ENCODE measurements at regions not wholly inside any gene's neighbourhood (a gene's known extent, or its start where the extent isn't known, plus 50 kb on each side); places are given as distances from the start of the nearest gene placed in this dataset.

GRCh38 chr10:8214587-8214986, 160.1 kb downstream of the GATA3 start:
- 77 to 87% methylated on average over 4 of the region's 4 CpGs for WGBS, 2 donors
- no peaks in the 10 kb centered on the region for H3K4me1 ChIP-seq (ENCODE audit: control insufficient read depth in 2 of 2, insufficient read depth in 2 of 2, low read length in 1 of 2)
- H3K4me3 ChIP-seq (ENCODE audit: low read depth in 1 of 2, low read length in 2 of 2) = no peak overlapping the region
- no peaks in the 10 kb centered on the region for H3K27me3 ChIP-seq (ENCODE audit: control insufficient read depth in 1 of 2, insufficient read depth in 2 of 2, low read length in 2 of 2)
- no peaks in the 10 kb centered on the region for H3K36me3 ChIP-seq (ENCODE audit: control insufficient read depth in 2 of 2, insufficient read depth in 2 of 2, low read length in 1 of 2)
- no peak overlapping the region for H3K27ac ChIP-seq (ENCODE audit: low read depth in 2 of 2, low read length in 1 of 2)
- no peaks in the 10 kb centered on the region for H3K9me3 ChIP-seq (ENCODE audit: control insufficient read depth in 2 of 2, insufficient read depth in 1 of 2, low read depth in 1 of 2, low read length in 1 of 2)

- H3K36me3 ChIP-seq (ENCODE audit: control insufficient read depth in 2 of 2, insufficient read depth in 2 of 2, low read length in 1 of 2) = no peaks in the 10 kb centered on the region
- no peaks in the 10 kb centered on the region for H3K27me3 ChIP-seq (ENCODE audit: control insufficient read depth in 1 of 2, insufficient read depth in 2 of 2, low read length in 2 of 2)
- H3K4me1 ChIP-seq (ENCODE audit: control insufficient read depth in 2 of 2, insufficient read depth in 2 of 2, low read length in 1 of 2) = no peaks in the 10 kb centered on the region
- H3K27ac ChIP-seq (ENCODE audit: low read depth in 2 of 2, low read length in 1 of 2) = no peak overlapping the region
- H3K4me3 ChIP-seq (ENCODE audit: low read depth in 1 of 2, low read length in 2 of 2) = no peak overlapping the region
- H3K9me3 ChIP-seq (ENCODE audit: control insufficient read depth in 2 of 2, insufficient read depth in 1 of 2, low read depth in 1 of 2, low read length in 1 of 2) = no peaks in the 10 kb centered on the region
Observed at GRCh38 chr10:8216893-8217292, 162.4 kb downstream of the GATA3 start.

DNA sequence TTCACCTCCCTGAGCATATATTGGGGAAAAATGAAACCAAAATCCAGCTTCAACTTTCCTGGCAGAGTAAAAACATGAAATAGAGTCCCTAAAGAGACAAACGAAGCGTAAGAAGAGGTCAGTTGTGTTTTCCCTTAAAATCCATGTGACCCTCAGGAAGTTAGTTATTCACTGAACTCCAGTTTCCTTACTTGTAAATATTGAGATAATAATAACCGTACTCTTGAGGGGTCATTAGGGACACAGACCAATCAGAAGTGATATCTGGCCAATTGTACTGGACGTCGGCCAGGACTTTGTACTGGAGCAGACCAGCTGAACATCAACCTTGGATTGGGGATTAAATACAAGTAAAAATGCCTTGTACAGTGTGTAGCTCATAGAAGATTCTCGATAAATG, 167.0 kb downstream of the GATA3 start:
- Histone ChIP-seq H3K9me3 (ENCODE audit: control insufficient read depth in 2 of 2, insufficient read depth in 1 of 2, low read depth in 1 of 2, low read length in 1 of 2) (no peaks in the 10 kb centered on the region), H3K36me3 (ENCODE audit: control insufficient read depth in 2 of 2, insufficient read depth in 2 of 2, low read length in 1 of 2) (no peaks in the 10 kb centered on the region), H3K27me3 (ENCODE audit: control insufficient read depth in 1 of 2, insufficient read depth in 2 of 2, low read length in 2 of 2) (no peaks in the 10 kb centered on the region), H3K27ac (ENCODE audit: low read depth in 2 of 2, low read length in 1 of 2) (no peak overlapping the region), H3K4me1 (ENCODE audit: control insufficient read depth in 2 of 2, insufficient read depth in 2 of 2, low read length in 1 of 2) (no peaks in the 10 kb centered on the region), H3K4me3 (ENCODE audit: low read depth in 1 of 2, low read length in 2 of 2) (no peak overlapping the region)
- WGBS, 2 donors = 64 to 67% methylated on average over 6 of the region's 6 CpGs

DNA sequence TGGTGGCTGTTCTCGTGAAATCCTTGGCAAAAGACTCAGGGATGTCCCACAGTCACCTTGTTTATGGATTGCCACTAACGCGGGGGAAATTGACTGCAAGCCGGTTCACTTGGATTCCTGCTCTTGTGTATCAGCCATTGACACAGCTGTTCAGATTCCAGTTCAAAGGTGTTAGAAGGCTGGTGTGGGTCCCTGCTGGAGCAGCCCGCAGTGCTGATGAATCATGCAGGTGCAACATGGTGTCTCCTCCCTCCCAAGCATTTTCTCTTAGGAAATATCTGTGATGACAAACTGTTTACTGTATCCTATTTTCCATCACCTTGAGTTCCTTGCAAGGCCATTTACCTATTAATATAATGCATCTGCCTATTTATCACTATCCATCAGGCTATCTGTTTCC, 170.1 kb downstream of the GATA3 start:
- no peaks in the 10 kb centered on the region for H3K36me3 ChIP-seq (ENCODE audit: control insufficient read depth in 2 of 2, insufficient read depth in 2 of 2, low read length in 1 of 2)
- WGBS, 2 donors = 63 to 70% methylated on average over 5 of the region's 5 CpGs
- H3K4me3 ChIP-seq (ENCODE audit: low read depth in 1 of 2, low read length in 2 of 2) = no peak overlapping the region
- no peaks in the 10 kb centered on the region for H3K27me3 ChIP-seq (ENCODE audit: control insufficient read depth in 1 of 2, insufficient read depth in 2 of 2, low read length in 2 of 2)
- H3K4me1 ChIP-seq (ENCODE audit: control insufficient read depth in 2 of 2, insufficient read depth in 2 of 2, low read length in 1 of 2) = no peaks in the 10 kb centered on the region
- H3K27ac ChIP-seq (ENCODE audit: low read depth in 2 of 2, low read length in 1 of 2) = no peak overlapping the region
- no peaks in the 10 kb centered on the region for H3K9me3 ChIP-seq (ENCODE audit: control insufficient read depth in 2 of 2, insufficient read depth in 1 of 2, low read depth in 1 of 2, low read length in 1 of 2)

DNA sequence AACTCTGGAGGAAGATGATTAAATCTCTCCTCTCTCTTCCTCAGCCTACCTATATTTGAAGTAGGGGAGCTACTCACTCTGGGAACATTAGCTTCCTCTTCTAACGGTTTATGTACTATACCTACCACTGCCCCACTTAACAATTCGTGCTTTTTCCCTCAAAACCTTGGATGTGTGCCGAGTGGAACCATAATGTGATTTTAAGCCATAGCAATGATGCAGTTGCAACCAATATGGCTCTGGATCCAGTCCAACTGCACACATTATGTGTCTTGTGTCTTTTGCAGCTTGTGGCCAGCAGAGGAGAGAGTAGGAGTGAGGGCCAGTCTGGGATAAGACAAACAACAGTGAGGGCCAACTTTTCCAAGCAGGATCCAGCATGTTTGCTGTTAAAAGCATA, 170.7 kb downstream of the GATA3 start:
- Histone ChIP-seq H3K27ac (ENCODE audit: low read depth in 2 of 2, low read length in 1 of 2) (no peak overlapping the region), H3K27me3 (ENCODE audit: control insufficient read depth in 1 of 2, insufficient read depth in 2 of 2, low read length in 2 of 2) (no peaks in the 10 kb centered on the region), H3K9me3 (ENCODE audit: control insufficient read depth in 2 of 2, insufficient read depth in 1 of 2, low read depth in 1 of 2, low read length in 1 of 2) (no peaks in the 10 kb centered on the region), H3K4me3 (ENCODE audit: low read depth in 1 of 2, low read length in 2 of 2) (no peak overlapping the region), H3K4me1 (ENCODE audit: control insufficient read depth in 2 of 2, insufficient read depth in 2 of 2, low read length in 1 of 2) (no peaks in the 10 kb centered on the region), H3K36me3 (ENCODE audit: control insufficient read depth in 2 of 2, insufficient read depth in 2 of 2, low read length in 1 of 2) (no peaks in the 10 kb centered on the region)
- WGBS, 2 donors = 30 to 39% methylated on average over 3 of the region's 3 CpGs

GRCh38 chr10:8227246-8227645, 172.8 kb downstream of the GATA3 start:
- 88 to 91% methylated on average over 6 of the region's 6 CpGs for WGBS, 2 donors
- Histone ChIP-seq H3K27ac (ENCODE audit: low read depth in 2 of 2, low read length in 1 of 2) (no peak overlapping the region), H3K4me3 (ENCODE audit: low read depth in 1 of 2, low read length in 2 of 2) (no peak overlapping the region), H3K36me3 (ENCODE audit: control insufficient read depth in 2 of 2, insufficient read depth in 2 of 2, low read length in 1 of 2) (no peaks in the 10 kb centered on the region), H3K27me3 (ENCODE audit: control insufficient read depth in 1 of 2, insufficient read depth in 2 of 2, low read length in 2 of 2) (no peaks in the 10 kb centered on the region), H3K9me3 (ENCODE audit: control insufficient read depth in 2 of 2, insufficient read depth in 1 of 2, low read depth in 1 of 2, low read length in 1 of 2) (no peaks in the 10 kb centered on the region), H3K4me1 (ENCODE audit: control insufficient read depth in 2 of 2, insufficient read depth in 2 of 2, low read length in 1 of 2) (no peaks in the 10 kb centered on the region)

- Histone ChIP-seq H3K27me3 (ENCODE audit: control insufficient read depth in 1 of 2, insufficient read depth in 2 of 2, low read length in 2 of 2) (no peaks in the 10 kb centered on the region), H3K4me1 (ENCODE audit: control insufficient read depth in 2 of 2, insufficient read depth in 2 of 2, low read length in 1 of 2) (no peaks in the 10 kb centered on the region), H3K36me3 (ENCODE audit: control insufficient read depth in 2 of 2, insufficient read depth in 2 of 2, low read length in 1 of 2) (no peaks in the 10 kb centered on the region), H3K27ac (ENCODE audit: low read depth in 2 of 2, low read length in 1 of 2) (no peak overlapping the region), H3K4me3 (ENCODE audit: low read depth in 1 of 2, low read length in 2 of 2) (no peak overlapping the region), H3K9me3 (ENCODE audit: control insufficient read depth in 2 of 2, insufficient read depth in 1 of 2, low read depth in 1 of 2, low read length in 1 of 2) (no peaks in the 10 kb centered on the region)
- WGBS, 2 donors = 67 to 68% methylated on average over 3 of the region's 3 CpGs
Observed at GRCh38 chr10:8229153-8229552, 174.7 kb downstream of the GATA3 start.

GRCh38 chr10:8230902-8231301, 176.4 kb downstream of the GATA3 start:
- Histone ChIP-seq H3K9me3 (ENCODE audit: control insufficient read depth in 2 of 2, insufficient read depth in 1 of 2, low read depth in 1 of 2, low read length in 1 of 2) (no peaks in the 10 kb centered on the region), H3K27me3 (ENCODE audit: control insufficient read depth in 1 of 2, insufficient read depth in 2 of 2, low read length in 2 of 2) (no peaks in the 10 kb centered on the region), H3K4me1 (ENCODE audit: control insufficient read depth in 2 of 2, insufficient read depth in 2 of 2, low read length in 1 of 2) (no peaks in the 10 kb centered on the region), H3K36me3 (ENCODE audit: control insufficient read depth in 2 of 2, insufficient read depth in 2 of 2, low read length in 1 of 2) (no peaks in the 10 kb centered on the region), H3K27ac (ENCODE audit: low read depth in 2 of 2, low read length in 1 of 2) (no peak overlapping the region), H3K4me3 (ENCODE audit: low read depth in 1 of 2, low read length in 2 of 2) (no peak overlapping the region)
- WGBS, 2 donors = 92% methylated on average over 1 of the region's 1 CpG

DNA sequence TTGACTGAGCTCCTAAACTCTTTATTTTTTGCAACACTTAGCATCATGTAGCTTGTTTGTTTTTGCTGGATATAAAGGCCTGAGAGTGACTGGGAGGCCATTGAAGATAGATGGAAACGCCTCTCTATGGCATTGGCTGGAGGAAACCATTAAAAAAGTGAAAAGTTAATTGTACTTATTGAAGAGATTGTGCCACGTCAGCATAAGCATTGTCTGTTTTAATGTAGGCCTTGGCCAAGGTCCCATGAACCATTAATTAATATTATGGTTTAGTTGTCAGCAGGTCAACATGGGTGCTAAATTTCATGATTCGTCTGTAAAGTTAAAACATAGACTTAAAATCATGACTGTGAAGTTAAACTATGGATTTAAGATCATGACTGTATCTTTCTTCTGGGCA, 178.6 kb downstream of the GATA3 start:
- 47 to 52% methylated on average over 3 of the region's 3 CpGs for WGBS, 2 donors
- H3K4me1 ChIP-seq (ENCODE audit: control insufficient read depth in 2 of 2, insufficient read depth in 2 of 2, low read length in 1 of 2) = no peaks in the 10 kb centered on the region
- H3K36me3 ChIP-seq (ENCODE audit: control insufficient read depth in 2 of 2, insufficient read depth in 2 of 2, low read length in 1 of 2) = no peaks in the 10 kb centered on the region
- no peak overlapping the region for H3K27ac ChIP-seq (ENCODE audit: low read depth in 2 of 2, low read length in 1 of 2)
- H3K27me3 ChIP-seq (ENCODE audit: control insufficient read depth in 1 of 2, insufficient read depth in 2 of 2, low read length in 2 of 2) = no peaks in the 10 kb centered on the region
- no peaks in the 10 kb centered on the region for H3K9me3 ChIP-seq (ENCODE audit: control insufficient read depth in 2 of 2, insufficient read depth in 1 of 2, low read depth in 1 of 2, low read length in 1 of 2)
- no peak overlapping the region for H3K4me3 ChIP-seq (ENCODE audit: low read depth in 1 of 2, low read length in 2 of 2)

DNA sequence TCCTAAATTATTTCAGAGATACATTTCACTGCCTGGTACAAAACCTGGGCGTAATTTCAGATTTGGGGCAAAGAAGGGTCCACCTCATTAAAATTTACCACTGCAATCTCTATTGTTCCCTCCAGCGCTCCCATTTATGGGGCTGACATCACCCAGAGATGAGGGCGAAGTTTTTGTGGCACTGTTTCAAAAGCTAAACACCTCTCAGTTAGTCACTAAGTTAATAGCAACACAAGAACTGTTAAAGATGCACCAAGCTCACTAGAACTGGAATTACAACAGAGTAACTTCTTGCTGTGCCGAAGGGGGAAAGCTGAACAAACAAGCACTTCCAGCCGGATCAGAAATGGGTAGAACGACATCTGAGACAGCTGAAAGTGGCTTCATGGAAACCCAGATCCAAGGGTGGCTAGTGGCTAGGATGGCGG, 179.4 kb downstream of the GATA3 start:
- H3K4me3 ChIP-seq (ENCODE audit: low read depth in 1 of 2, low read length in 2 of 2) = no peak overlapping the region
- no peak overlapping the region for H3K27ac ChIP-seq (ENCODE audit: low read depth in 2 of 2, low read length in 1 of 2)
- H3K36me3 ChIP-seq (ENCODE audit: control insufficient read depth in 2 of 2, insufficient read depth in 2 of 2, low read length in 1 of 2) = no peaks in the 10 kb centered on the region
- no peaks in the 10 kb centered on the region for H3K4me1 ChIP-seq (ENCODE audit: control insufficient read depth in 2 of 2, insufficient read depth in 2 of 2, low read length in 1 of 2)
- WGBS, 2 donors = 82 to 84% methylated on average over 7 of the region's 7 CpGs
- no peaks in the 10 kb centered on the region for H3K9me3 ChIP-seq (ENCODE audit: control insufficient read depth in 2 of 2, insufficient read depth in 1 of 2, low read depth in 1 of 2, low read length in 1 of 2)
- H3K27me3 ChIP-seq (ENCODE audit: control insufficient read depth in 1 of 2, insufficient read depth in 2 of 2, low read length in 2 of 2) = no peaks in the 10 kb centered on the region

Data from esophagus (tissue), 2 donors.